ENCODE measurements at regions not wholly inside any gene's neighbourhood (a gene's known extent, or its start where the extent isn't known, plus 50 kb on each side); places are given as distances from the start of the nearest gene placed in this dataset.

DNA sequence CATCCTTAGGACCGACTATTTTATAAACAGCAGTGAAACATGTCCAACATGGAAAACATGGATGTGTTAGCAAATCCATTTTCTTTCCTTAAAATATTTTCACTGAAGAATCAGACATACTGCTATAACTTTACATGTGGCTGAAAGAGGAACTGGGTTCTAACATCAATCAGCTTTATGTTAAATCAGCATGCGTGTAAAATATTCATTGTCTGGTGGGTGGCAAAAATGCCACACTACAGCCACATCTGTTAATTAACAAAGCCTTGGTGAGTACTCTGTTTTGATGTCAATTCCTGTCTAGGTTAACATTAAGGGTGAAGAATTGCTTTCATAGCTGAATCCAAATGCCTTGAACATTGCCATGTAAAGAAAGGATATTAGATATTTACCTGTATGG, 222.6 kb upstream of the CEP162 start:
- no peak for TF ChIP-seq CTCF (IDR thresholded peaks at IDR 0.05; ENCODE audit: insufficient read depth, low read length, missing control alignments)
- ChIA-PET POLR2A (no interaction called here), CTCF (no interaction called here)
- H3K4me3 ChIP-seq (ENCODE audit: low read depth, low read length): no peak overlapping the region
- DNase-seq (ENCODE audit: low read depth, low spot score): no peak

- no peak for DNase-seq (ENCODE audit: low read depth, low spot score)
- CTCF ChIA-PET: no interaction called here
- H3K4me3 ChIP-seq (ENCODE audit: low read depth, low read length): no peak overlapping the region
- POLR2A ChIA-PET: no interaction called here
- TF ChIP-seq CTCF (IDR thresholded peaks at IDR 0.05; ENCODE audit: insufficient read depth, low read length, missing control alignments): no peak
Observed at GRCh38 chr6:84449220-84449619, 221.8 kb upstream of the CEP162 start.

DNA sequence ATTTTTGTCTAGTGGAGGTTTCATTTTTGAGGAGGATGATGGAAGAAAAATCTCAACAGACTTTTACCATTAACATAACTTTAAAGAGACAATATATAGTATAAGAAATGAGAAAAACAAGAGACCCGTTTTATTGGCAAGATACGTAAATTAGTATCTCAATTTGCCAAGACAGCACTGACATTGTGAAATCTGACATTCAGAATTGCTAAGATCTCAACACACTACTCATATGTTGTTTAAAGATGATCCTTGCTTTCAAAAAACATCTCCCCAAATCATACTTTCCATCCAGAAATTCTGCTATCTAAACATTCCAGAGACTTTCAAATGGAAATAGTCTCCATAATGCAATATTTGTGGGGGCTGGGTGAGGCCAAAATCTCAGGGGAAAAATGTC, 220.9 kb upstream of the CEP162 start:
- ChIA-PET POLR2A (no interaction called here), CTCF (no interaction called here)
- DNase-seq (ENCODE audit: low read depth, low spot score): no peak
- no peak overlapping the region for H3K4me3 ChIP-seq (ENCODE audit: low read depth, low read length)
- no peak for TF ChIP-seq CTCF (IDR thresholded peaks at IDR 0.05; ENCODE audit: insufficient read depth, low read length, missing control alignments)

DNA sequence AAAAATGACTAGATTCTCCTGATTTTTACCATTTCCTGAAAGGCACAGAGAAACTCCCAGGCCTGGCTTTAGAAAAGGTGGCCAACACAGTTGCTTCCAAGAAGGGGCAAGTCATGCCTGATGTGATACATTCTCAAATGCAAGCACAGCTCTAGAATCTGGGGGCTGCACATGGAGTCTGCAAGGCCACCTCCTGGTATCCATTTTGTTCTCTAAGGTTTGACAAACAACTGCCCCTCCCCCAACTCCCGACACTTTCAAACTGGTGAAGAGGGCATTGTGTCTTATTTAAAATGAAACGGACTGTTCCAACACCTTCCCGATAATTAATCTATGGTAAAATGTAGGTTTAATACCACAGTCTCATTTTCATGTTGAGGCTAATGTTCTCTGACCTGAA, 220.2 kb upstream of the CEP162 start:
- TF ChIP-seq CTCF (IDR thresholded peaks at IDR 0.05; ENCODE audit: insufficient read depth, low read length, missing control alignments): no peak
- H3K4me3 ChIP-seq (ENCODE audit: low read depth, low read length): no peak overlapping the region
- DNase-seq (ENCODE audit: low read depth, low spot score): no peak
- ChIA-PET CTCF (no interaction called here), POLR2A (no interaction called here)

- ChIA-PET POLR2A (no interaction called here), CTCF (interaction anchor here (3.1 kb wide), 1 partner anchor 16 kb away, joined by 14 read pairs; no protein-coding TSS in a partner anchor)
- no peak overlapping the region for H3K4me3 ChIP-seq (ENCODE audit: low read depth, low read length)
- TF ChIP-seq CTCF (IDR thresholded peaks at IDR 0.05; ENCODE audit: insufficient read depth, low read length, missing control alignments): no peak
- DNase-seq (ENCODE audit: low read depth, low spot score): no peak
Observed at GRCh38 chr6:84445068-84445467, 217.6 kb upstream of the CEP162 start.

DNA sequence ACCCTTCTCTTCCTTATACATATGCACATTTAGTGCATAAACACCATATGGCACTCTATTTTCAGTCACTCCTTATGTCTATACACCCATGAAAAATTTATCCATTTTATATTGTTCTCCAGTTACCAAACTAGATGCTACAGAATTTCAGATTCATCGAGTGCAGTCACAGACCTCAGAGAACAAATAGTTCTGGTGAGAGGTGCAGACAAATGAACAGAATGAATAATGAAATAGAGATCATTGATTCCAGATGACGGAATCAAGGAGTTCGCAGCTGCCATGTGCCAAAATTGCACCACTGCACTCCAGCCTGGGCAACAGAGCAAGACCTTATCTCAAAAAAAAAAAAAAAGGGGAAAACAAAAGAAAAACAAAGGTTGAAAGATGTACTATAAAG, 214.8 kb upstream of the CEP162 start:
- no peak for DNase-seq (ENCODE audit: low read depth, low spot score)
- TF ChIP-seq CTCF (IDR thresholded peaks at IDR 0.05; ENCODE audit: insufficient read depth, low read length, missing control alignments): no peak
- ChIA-PET CTCF (no interaction called here), POLR2A (no interaction called here)
- H3K4me3 ChIP-seq (ENCODE audit: low read depth, low read length): no peak overlapping the region

Measured in AG04449 (cell line).